Mammary epithelial cell (primary cell): ENCODE measurements at regions not wholly inside any gene's neighbourhood (a gene's known extent, or its start where the extent isn't known, plus 50 kb on each side); places are given as distances from the start of the nearest gene placed in this dataset.

Source experiments
- EZH2 ChIP-seq: IDR thresholded peaks from 2 replicates; pipeline ENCODE4 v1.6.1; 2012; ENCODE audit warnings: low read length, inconsistent platforms, borderline replicate concordance
- TF ChIP-seq, protein P1 (sequence below), 2 donors: IDR thresholded peaks in 1 of 2; conservative IDR thresholded peaks in 1 of 2; 2 replicates each; pipeline ENCODE4 v1.5.1; 2011 to 2012; ENCODE audit warnings: inconsistent platforms in 2 of 2, low read length in 2 of 2, mild to moderate bottlenecking in 2 of 2, control low read depth in 1 of 2, low read depth in 1 of 2; ENCODE audit not compliant: insufficient read depth in 1 of 2; ENCODE audit errors: extremely low read depth in 1 of 2

GRCh38 chr5:152632360-152632759, 227.3 kb upstream of the NMUR2 start:
- TF ChIP-seq EZH2: no peak
- TF ChIP-seq, protein P1, sequence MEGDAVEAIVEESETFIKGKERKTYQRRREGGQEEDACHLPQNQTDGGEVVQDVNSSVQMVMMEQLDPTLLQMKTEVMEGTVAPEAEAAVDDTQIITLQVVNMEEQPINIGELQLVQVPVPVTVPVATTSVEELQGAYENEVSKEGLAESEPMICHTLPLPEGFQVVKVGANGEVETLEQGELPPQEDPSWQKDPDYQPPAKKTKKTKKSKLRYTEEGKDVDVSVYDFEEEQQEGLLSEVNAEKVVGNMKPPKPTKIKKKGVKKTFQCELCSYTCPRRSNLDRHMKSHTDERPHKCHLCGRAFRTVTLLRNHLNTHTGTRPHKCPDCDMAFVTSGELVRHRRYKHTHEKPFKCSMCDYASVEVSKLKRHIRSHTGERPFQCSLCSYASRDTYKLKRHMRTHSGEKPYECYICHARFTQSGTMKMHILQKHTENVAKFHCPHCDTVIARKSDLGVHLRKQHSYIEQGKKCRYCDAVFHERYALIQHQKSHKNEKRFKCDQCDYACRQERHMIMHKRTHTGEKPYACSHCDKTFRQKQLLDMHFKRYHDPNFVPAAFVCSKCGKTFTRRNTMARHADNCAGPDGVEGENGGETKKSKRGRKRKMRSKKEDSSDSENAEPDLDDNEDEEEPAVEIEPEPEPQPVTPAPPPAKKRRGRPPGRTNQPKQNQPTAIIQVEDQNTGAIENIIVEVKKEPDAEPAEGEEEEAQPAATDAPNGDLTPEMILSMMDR (conservative IDR thresholded peaks at IDR 0.05 in 1 of 2, IDR thresholded peaks at IDR 0.05 in 1 of 2; ENCODE audit: extremely low read depth in 1 of 2, insufficient read depth in 1 of 2, low read depth in 1 of 2, low read length in 2 of 2): no peak
